NK-92 treated with Interleukin-12 subunit alpha and Interleukin-12 subunit beta, amount 100 ng/mL, for 24 hours (cell line): ENCODE measurements at regions not wholly inside any gene's neighbourhood (a gene's known extent, or its start where the extent isn't known, plus 50 kb on each side); places are given as distances from the start of the nearest gene placed in this dataset.
A peak's percentile ranks its signal among the peaks of the same experiment; 100 is the strongest.
"Not testable (repeated sequence)": the region's sequence is repeated elsewhere in the genome, so short reads cannot be mapped to it uniquely, and the experiment has no call there.

ENCODE experiments used
- DNase-seq: peaks from one replicate; lab custom pipeline; 2025; lab: John Stamatoyannopoulos, UW

- DNase-seq: peak; percentile 38
Observed at GRCh38 chr20:53872561-53873229, 197.7 kb downstream of the BCAS1 start.

- no peak for DNase-seq
Observed at GRCh38 chr20:53872081-53872541, 198.3 kb downstream of the BCAS1 start.

- no peak for DNase-seq
Observed at GRCh38 chr20:53871541-53871940, 198.9 kb downstream of the BCAS1 start.

GRCh38 chr20:53870426-53871315, 199.7 kb downstream of the BCAS1 start:
- DNase-seq: no peak

- DNase-seq: peak; percentile 68
Observed at GRCh38 chr20:53869466-53870258, 200.7 kb downstream of the BCAS1 start.

GRCh38 chr20:53867741-53868351, 202.5 kb downstream of the BCAS1 start:
- no peak for DNase-seq

GRCh38 chr20:53866794-53867740, 203.3 kb downstream of the BCAS1 start:
- DNase-seq: no peak

- no peak for DNase-seq
Observed at GRCh38 chr20:53865901-53866793, 204.2 kb downstream of the BCAS1 start.

- DNase-seq: not testable (repeated sequence)
Observed at GRCh38 chr20:53864765-53865683, 205.4 kb downstream of the BCAS1 start.

- not testable (repeated sequence) for DNase-seq
Observed at GRCh38 chr20:53863923-53864641, 206.3 kb downstream of the BCAS1 start.

GRCh38 chr20:53863535-53863922, 206.9 kb downstream of the BCAS1 start:
- not testable (repeated sequence) for DNase-seq

GRCh38 chr20:53863039-53863438, 207.4 kb downstream of the BCAS1 start:
- not testable (repeated sequence) for DNase-seq

- not testable (repeated sequence) for DNase-seq
Observed at GRCh38 chr20:53862490-53862889, 207.9 kb downstream of the BCAS1 start.

GRCh38 chr20:53862136-53862397, 208.3 kb downstream of the BCAS1 start:
- DNase-seq: not testable (repeated sequence)

GRCh38 chr20:53859684-53860083, 210.7 kb downstream of the BCAS1 start:
- no peak for DNase-seq

- not testable (repeated sequence) for DNase-seq
Observed at GRCh38 chr20:53859009-53859408, 211.4 kb downstream of the BCAS1 start.

- DNase-seq: not testable (repeated sequence)
Observed at GRCh38 chr20:53858516-53858915, 211.9 kb downstream of the BCAS1 start.

- no peak for DNase-seq
Observed at GRCh38 chr20:53857723-53858236, 212.6 kb downstream of the BCAS1 start.
